ENCODE measurements at regions not wholly inside any gene's neighbourhood (a gene's known extent, or its start where the extent isn't known, plus 50 kb on each side); places are given as distances from the start of the nearest gene placed in this dataset.

DNA sequence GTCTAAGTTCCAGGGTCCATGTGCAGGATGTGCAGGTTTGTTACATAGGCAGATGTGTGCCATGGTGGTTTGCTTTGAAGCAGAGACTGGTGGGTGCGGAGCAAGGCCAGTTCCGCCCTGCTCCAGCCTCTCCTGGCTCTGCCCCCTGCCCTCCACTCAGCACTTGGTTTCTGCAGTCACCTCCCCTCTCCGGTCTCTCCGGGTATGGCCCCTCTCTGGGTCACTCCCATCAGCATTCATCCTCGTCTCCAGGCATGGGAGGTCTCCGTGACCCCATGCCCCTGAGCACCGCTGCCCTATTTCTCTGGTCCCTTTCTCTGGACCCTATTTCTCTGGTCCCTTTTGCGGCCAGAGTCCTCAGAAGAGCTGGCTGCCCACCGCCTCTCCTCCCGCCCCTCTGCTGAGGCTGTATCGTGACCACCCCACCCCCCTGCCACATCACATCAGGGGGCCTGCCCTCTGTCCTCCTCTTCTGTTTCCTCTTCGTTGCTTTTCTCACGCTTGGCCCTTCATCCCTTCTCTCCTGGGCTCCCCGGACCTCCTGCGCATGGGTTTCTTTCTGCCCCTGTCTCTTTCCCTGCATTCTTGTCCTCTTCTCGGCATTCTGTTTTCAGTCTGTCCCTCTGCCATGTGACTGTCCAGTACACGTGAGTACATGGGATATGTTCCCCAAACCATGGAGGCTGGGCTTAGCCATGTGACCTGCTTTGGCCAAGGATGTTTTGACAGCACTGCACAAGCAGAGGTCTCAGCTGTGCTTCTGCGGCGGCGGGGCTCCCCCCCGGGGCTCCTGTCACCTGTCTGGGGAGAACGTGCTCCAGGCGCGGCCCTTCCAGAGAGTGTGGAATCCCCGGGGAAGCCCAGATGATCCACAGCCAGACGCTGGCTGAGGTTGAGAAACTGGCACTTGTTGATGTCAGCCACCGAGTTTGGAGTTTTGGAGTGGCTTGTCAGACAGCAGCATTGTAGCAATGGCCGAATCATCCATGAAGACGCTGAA is 54.4 kb upstream of the C1orf174 start:
- peak; percentile 22 to 51 (median 39) for DNase-seq

DNA sequence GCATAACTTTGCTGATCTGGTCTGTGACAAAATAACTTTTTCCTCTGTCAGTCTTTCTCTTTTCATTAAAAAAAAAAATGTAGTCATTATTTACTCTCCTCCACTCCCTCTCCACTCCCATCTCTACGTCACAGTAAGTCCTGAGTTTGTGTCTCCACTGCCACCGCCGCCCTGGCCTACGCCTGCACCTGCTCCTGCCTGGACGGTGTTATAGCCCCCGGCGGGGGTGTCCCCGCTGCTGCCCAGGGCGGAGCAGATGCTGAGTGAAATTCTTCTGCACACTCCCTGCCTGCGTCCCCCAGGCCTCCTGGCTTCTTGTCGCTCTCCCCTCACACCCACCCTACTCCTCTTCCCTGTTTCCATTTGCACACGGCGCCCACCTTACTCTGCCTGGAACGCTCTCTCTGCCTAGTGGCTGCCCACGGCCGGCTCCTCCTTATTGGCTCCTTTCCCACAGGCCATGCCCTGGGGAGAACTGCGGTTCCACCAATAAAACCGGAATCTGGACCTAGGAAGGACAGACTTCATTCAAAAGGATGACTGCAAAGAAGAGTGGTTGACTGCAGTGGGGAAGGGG is 55.2 kb upstream of the C1orf174 start:
- no peak for DNase-seq

GRCh38 chr1:3956527-3957170 is 56.6 kb upstream of the C1orf174 start:
- DNase-seq, result peak; percentile 38 to 57 (median 47)

DNA sequence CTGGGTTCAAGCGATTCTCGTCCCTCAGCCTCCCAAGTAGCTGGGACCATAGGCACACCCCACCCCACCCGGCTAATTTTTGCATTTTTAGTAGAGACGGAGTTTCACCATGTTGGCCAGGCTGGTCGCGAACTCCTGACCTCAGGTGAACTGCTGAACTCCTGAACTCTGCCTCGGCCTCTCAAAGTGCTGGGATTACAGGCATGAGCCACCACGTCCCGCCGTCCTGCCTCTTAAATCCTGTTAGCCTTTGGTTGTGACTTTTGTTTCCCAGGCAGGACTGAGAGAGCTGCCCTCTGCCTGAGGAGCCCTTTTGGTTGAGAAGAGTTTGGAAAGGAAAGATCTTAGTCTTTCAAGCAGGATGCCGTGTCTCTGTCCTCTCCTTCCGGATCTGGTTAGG is 59.3 kb upstream of the C1orf174 start:
- no peak for DNase-seq

GRCh38 chr1:3963554-3963953 is 63.5 kb upstream of the C1orf174 start:
- no peak for DNase-seq

DNA sequence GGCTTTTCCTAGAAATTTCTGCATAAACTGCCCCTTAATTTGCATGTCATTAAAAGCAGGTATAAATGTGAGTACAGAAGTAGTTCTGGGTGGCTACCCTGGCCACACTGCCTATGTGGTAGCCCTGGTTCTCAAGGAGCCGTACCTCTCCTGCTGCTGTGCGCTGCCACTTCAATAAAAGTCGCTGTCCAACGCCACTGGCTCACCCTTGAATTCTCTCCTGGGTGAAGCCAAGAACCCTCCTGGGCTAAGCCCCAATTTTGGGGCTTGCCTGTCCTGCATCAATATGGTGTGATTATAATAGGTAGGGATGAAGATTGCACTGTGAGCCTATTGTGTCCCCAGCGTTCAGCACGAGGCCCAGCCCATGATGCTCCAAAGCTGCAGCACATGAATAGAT is 65.6 kb upstream of the C1orf174 start:
- no peak for DNase-seq

- DNase-seq, result no peak
Measured at GRCh38 chr1:3968851-3969250, 68.8 kb upstream of the C1orf174 start.

DNA sequence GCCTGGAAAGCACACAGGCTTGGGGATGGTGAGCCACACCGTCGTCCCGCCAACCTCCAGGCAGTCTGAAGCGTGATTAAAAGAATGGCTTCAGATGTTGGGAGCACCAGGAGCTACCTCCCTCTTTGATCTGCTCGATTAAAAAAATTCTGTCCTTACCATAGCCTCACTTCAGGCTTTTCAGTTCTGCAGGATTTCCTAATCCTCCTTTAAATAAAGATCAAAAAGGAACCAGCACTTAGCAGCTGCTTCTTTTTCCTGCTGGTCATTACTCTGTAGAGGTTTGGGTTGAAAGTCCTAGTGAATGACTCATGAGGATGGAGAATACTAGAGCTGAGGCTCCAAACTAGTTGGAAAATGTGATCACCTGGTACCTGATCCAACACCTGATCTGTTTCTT is 71.9 kb upstream of the C1orf174 start:
- DNase-seq, result no peak

DNA sequence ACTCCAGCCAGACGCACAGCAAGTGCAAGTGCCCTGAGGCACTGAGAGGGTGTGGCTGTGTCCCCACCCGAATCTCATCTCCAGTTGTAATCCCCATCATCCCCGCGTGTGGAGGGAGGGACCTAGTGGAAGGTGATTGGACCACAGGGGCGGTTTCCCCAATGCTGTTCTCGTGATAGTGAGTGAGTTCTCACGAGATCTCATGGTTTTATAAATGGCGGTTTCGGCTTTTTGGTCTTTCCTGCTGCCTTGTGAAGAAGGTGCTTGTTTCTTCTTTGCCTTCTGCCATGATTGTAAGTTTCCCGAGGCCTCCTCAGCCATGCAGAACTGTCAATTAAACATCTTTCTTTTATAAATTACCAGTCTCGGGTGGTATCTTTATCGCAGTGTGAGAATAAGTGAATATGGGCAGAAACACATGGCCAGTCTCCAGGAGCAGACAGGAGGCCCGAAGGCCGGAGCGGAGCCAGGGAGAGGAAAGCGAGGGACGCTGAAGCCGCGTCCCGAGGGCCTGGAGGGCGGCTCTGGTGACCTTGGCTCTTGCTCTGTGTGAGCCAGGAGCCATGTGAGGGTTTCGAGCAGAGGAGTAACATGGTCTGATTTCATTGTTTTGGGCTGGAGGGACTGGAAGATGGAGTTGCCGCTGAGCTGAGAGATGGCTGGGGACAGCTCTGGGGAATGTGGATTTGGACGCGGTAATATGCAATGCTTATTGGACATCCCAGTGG is 76.0 kb upstream of the C1orf174 start:
- DNase-seq, result no peak

GRCh38 chr1:3976821-3977220 is 76.7 kb upstream of the C1orf174 start:
- no peak for DNase-seq

GRCh38 chr1:3978196-3978989 is 78.3 kb upstream of the C1orf174 start:
- no peak for DNase-seq

- DNase-seq, result no peak
Measured at GRCh38 chr1:3978990-3979325, 78.9 kb upstream of the C1orf174 start.

DNA sequence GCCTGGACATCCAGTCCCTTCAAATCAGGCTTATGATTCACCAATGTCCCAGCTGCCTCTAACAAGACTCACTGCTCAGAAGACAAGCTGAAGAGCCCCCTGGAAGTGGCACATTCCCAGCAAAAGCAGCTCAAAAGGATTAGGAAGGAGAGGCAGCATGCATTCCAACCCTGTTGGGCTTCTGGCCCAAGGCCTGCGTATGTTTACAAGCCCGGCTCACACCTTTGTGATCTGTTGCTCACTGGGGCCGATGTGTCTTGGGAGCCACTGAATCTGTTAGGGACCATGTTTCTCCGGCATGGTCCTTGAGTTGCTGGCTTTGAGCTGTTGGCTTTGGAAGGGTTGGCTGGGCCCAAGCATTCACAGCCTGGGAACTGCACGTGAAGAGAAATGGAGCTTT is 81.2 kb upstream of the C1orf174 start:
- DNase-seq, result no peak

DNA sequence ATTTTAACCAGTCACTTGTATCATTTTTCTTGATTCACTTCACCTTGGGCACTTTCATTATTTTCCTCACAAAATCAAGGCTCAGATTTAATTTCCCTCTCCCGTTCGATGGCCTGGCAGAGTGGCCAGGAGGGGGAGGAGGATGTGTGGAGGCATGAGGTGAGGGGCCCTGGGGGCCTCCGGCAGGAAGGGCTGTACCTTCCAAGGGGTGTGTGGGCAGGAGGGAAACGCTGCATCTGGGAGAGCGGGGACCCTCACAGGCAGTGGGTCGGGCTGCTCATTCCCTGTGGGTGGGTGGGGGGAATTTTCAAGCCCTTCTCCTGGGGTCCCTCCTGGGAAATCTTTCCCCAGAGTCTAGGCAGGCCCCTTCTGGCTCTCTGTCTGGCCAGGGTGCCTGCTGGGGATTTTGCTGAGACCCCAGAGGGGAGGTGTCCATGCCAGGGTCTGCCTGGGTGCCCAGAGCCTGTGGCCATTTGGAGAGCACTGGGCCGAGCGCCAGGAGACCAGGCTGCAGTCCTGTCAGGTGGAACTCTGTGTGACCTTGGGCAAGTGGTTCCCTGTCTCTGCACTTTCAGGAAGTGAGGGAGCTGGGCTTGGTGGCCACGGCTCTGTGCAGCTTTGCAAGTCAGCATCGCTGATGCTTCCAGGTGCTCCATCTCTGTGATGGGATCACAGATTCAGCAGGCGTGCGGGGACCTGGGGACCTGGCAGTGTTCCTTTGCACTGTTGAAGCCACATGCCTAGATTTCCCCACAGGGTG is 81.9 kb upstream of the C1orf174 start:
- DNase-seq, result no peak

GRCh38 chr1:3983181-3983580 is 83.1 kb upstream of the C1orf174 start:
- no peak for DNase-seq

GRCh38 chr1:3984586-3984985 is 84.5 kb upstream of the C1orf174 start:
- no peak for DNase-seq

GRCh38 chr1:3986686-3987218 is 86.7 kb upstream of the C1orf174 start:
- no peak for DNase-seq

GRCh38 chr1:3987669-3988235 is 87.7 kb upstream of the C1orf174 start:
- DNase-seq, result no peak

DNA sequence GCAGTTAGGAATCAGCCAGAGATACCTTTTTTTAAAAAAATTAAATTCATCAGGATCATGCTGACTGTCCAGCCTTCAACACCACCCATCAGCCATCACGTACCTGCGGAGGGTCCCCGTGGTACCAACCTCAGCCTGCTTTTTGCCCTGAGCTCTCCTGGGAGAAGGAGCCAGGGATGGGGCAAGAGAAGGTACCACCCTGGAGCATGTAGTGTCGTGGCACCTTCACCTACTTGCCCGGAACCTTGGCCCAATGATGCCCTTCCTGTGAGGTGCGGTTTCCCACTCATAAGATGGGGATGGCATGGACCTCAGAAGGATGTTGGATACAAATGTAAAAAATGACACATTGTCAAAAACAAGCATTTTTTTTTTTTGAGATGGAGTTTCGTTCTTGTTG is 88.4 kb upstream of the C1orf174 start:
- no peak for DNase-seq

DNA sequence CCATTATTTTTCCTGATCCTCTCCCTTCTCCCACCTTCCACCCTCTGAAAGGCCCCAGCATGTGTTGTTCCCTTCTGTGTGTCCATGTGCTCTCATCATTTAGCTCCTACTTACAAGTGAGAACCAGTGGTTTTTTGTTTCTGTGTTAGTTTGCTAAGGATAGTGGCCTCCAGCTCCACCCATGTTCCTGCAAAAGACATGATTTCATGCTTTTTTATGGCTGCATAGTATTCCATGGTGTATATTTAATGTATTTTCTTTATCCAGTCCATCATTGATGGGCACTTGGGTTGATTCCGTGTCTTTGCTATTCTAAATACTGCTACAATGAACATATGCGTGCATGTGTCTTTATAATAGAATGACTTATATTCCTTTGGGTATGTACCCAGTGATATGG is 89.4 kb upstream of the C1orf174 start:
- no peak for DNase-seq

DNA sequence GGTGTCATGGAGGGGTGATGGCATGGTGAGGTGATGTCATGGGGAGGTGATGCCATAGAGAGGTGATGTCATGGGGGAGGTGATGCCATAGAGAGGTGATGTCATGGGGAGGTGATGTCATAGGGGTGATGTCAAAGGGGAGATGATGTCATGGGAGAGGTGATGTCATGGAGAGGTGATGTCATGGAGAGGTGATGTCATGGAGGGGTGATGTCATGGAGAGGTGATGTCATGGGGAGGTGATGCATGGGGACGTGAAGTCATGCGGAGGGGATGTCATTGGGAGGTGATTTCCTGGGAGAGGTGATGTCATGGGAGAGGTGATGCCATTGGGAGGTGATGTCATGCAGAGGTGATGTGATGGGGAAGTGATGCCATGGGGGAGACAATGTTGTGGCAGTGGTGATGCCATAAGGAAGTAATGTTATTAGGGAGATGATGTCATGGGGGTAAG is 92.1 kb upstream of the C1orf174 start:
- DNase-seq, result peak; percentile 21 to 29 (median 24)

All from suppressor macrophage treated with lipopolysaccharide for 1 hour (primary cell).